ENCODE measurements at regions not wholly inside any gene's neighbourhood (a gene's known extent, or its start where the extent isn't known, plus 50 kb on each side); places are given as distances from the start of the nearest gene placed in this dataset.

DNA sequence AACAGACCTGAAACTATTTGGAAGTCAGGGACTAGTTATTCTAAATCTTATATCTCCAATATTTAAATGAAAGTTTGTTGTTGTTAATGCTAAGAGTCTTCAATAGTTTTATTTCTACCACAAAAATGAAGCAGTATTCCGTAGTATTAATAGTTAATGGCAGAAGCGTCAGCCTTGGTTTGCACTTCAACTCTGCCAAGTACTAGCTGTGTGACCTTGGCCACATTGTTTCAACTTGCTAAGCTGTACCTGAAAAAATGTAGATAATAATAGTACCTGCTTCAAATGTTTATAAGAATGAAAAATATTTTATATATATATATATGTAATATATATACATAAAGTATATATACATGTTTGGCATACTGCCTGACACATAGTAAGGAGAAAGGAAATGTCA lies 354.6 kb upstream of the SATB1 start:
- H3K27me3 ChIP-seq, result no peaks in the 10 kb centered on the region
- H3K27ac ChIP-seq, result no peak overlapping the region
- no peaks in the 10 kb centered on the region for H3K9me3 ChIP-seq
- TF ChIP-seq POLR2A (IDR thresholded peaks at IDR 0.05), result no peak
- TF ChIP-seq, protein P1, sequence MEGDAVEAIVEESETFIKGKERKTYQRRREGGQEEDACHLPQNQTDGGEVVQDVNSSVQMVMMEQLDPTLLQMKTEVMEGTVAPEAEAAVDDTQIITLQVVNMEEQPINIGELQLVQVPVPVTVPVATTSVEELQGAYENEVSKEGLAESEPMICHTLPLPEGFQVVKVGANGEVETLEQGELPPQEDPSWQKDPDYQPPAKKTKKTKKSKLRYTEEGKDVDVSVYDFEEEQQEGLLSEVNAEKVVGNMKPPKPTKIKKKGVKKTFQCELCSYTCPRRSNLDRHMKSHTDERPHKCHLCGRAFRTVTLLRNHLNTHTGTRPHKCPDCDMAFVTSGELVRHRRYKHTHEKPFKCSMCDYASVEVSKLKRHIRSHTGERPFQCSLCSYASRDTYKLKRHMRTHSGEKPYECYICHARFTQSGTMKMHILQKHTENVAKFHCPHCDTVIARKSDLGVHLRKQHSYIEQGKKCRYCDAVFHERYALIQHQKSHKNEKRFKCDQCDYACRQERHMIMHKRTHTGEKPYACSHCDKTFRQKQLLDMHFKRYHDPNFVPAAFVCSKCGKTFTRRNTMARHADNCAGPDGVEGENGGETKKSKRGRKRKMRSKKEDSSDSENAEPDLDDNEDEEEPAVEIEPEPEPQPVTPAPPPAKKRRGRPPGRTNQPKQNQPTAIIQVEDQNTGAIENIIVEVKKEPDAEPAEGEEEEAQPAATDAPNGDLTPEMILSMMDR (IDR thresholded peaks at IDR 0.05), result no peak
- no peak for DNase-seq
- H3K4me1 ChIP-seq, result no peaks in the 10 kb centered on the region
- intact Hi-C loops (cut with DNase I), result no loop called here
- H3K4me3 ChIP-seq, result no peak overlapping the region
- H3K36me3 ChIP-seq, result no peaks in the 10 kb centered on the region
- 79 to 82% methylated on average over 2 of the region's 2 CpGs for WGBS, 2 donors

DNA sequence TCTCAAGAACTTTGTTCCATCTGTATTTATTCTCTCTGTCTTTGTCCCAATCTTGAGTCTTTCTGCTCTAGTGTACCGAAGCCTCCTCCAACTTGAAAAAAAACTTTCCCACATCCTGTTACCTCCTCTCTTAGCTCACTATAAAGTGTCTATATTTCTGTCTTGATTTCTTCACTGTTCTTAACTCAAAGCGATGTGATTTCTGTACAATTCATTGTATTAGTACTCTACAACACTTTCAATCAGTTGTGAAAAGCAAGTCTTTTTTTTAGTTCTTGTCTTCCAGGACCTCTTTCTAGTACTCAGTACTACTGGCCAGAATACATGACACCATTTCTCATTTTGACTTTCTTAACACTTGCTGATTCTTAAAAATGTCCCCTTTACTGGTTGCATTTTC lies 353.5 kb upstream of the SATB1 start:
- H3K4me1 ChIP-seq, result no peaks in the 10 kb centered on the region
- intact Hi-C loops (cut with DNase I), result no loop called here
- TF ChIP-seq, protein P1 (IDR thresholded peaks at IDR 0.05), result no peak
- no peak for TF ChIP-seq POLR2A (IDR thresholded peaks at IDR 0.05)
- H3K27me3 ChIP-seq, result no peaks in the 10 kb centered on the region
- no peak overlapping the region for H3K4me3 ChIP-seq
- no peak for DNase-seq
- no peak overlapping the region for H3K27ac ChIP-seq
- WGBS, 2 donors, result 59% methylated on average over 2 of the region's 2 CpGs
- H3K36me3 ChIP-seq, result no peaks in the 10 kb centered on the region
- no peaks in the 10 kb centered on the region for H3K9me3 ChIP-seq

DNA sequence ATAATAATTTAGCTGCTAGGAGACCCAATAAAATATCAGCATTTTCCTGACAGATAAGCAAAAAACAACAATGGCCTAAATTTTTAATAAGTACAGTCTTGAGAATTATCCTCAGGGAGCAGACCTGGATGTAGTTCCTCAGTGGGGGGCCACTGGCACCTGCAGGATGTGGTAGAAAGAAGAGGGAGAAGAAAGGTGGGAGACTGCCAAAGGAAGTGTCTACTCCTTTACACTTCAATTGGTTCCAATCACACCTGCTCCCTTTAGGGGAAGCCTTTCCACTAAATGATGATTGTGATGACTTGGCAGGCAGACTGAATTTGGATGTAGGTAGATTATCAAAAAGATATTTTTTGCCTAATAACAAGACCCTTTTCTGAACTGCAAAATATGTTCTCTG lies 353.0 kb upstream of the SATB1 start:
- no peaks in the 10 kb centered on the region for H3K9me3 ChIP-seq
- no peak overlapping the region for H3K27ac ChIP-seq
- no peak overlapping the region for H3K4me3 ChIP-seq
- H3K36me3 ChIP-seq, result no peaks in the 10 kb centered on the region
- no peak for DNase-seq
- intact Hi-C loops (cut with DNase I), result no loop called here
- no peaks in the 10 kb centered on the region for H3K4me1 ChIP-seq
- no peaks in the 10 kb centered on the region for H3K27me3 ChIP-seq
- TF ChIP-seq, protein P1 (IDR thresholded peaks at IDR 0.05), result no peak
- TF ChIP-seq POLR2A (IDR thresholded peaks at IDR 0.05), result no peak

DNA sequence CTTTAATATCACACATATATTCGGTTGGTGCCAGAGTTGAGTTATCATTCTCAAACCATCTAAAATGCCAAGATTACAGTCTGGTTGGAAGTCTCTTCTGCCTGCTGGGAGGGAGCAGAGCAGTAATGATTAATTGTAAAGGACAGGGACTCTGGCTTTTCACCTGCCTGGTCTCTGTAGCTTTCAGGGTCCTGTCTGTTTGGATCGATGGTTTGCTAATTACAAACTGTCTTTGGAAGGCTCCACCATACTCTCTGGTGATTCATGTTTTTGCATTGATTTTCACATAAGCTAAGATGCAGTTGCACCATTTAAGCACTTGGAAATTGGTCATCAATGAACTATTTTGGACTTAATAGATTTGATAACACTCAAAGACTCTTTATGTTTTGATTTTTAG lies 350.4 kb upstream of the SATB1 start:
- Histone ChIP-seq H3K27ac (no peak overlapping the region), H3K4me3 (no peak overlapping the region), H3K9me3 (no peaks in the 10 kb centered on the region), H3K4me1 (no peaks in the 10 kb centered on the region), H3K36me3 (no peaks in the 10 kb centered on the region), H3K27me3 (no peaks in the 10 kb centered on the region)
- DNase-seq, result no peak
- TF ChIP-seq, protein P1 (IDR thresholded peaks at IDR 0.05), result no peak
- no peak for TF ChIP-seq POLR2A (IDR thresholded peaks at IDR 0.05)
- WGBS, 2 donors, result 75 to 98% methylated on average over 2 of the region's 2 CpGs
- intact Hi-C loops (cut with DNase I), result no loop called here

DNA sequence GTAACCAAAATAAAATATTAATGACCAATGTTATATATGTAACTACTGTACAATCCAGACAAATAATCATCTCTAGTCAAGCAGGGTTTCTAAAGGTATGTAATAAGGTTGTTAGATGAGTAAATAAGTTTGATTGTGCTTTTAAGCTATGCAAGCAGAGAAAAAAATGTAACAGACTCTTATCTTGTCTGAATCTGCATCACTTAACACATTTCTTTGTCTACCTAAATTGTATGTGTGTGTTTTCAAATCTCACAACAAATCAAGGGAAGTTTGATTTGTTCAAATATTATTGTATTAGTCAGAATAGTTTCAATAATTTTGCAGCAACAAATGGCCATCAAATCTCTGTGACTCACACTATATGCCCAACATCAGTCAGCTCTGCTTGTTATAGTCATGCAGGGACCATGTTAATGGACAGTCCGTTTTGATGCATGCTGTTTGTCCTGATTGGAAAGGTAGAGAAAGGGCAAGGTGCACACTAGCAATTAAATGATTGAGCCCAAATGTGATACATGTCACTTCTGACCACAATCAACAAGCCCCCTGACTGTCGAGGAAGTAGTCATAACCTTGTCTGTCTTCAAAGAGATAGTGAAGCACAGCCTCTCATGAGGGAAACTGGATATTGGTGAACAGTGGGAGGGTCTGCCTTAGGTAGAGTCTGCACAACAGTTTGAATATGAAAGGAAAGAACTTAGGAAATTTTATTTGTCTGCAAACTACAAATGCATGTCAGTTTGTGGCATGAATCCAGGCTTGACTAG lies 349.4 kb upstream of the SATB1 start:
- 47 to 61% methylated on average over 2 of the region's 2 CpGs for WGBS, 2 donors
- TF ChIP-seq POLR2A (IDR thresholded peaks at IDR 0.05), result no peak
- TF ChIP-seq, protein P1 (IDR thresholded peaks at IDR 0.05), result no peak
- no peak overlapping the region for H3K27ac ChIP-seq
- H3K36me3 ChIP-seq, result no peaks in the 10 kb centered on the region
- intact Hi-C loops (cut with DNase I), result no loop called here
- H3K4me1 ChIP-seq, result no peaks in the 10 kb centered on the region
- no peaks in the 10 kb centered on the region for H3K9me3 ChIP-seq
- no peak for DNase-seq
- no peaks in the 10 kb centered on the region for H3K27me3 ChIP-seq
- H3K4me3 ChIP-seq, result no peak overlapping the region

Data from esophagus squamous epithelium (tissue), 5 donors.